ENCODE measurements at regions not wholly inside any gene's neighbourhood (a gene's known extent, or its start where the extent isn't known, plus 50 kb on each side); places are given as distances from the start of the nearest gene placed in this dataset.

- Histone ChIP-seq H3K23me2 (ENCODE audit: insufficient read length, low read depth, low read length, poor library complexity, severe bottlenecking) (no peaks in the 10 kb centered on the region), H3K4me2 (ENCODE audit: insufficient read depth, insufficient read length, low read length) (no peak overlapping the region), H3K27me3 (ENCODE audit: insufficient read depth, low read length) (no peaks in the 10 kb centered on the region), H2BK12ac (ENCODE audit: insufficient read length, low read depth, low read length) (no peak overlapping the region), H2AFZ (ENCODE audit: low read length) (no peak overlapping the region), H3K79me1 (ENCODE audit: insufficient read depth, low read depth, low read length, poor library complexity, severe bottlenecking) (no peaks in the 10 kb centered on the region), H4K5ac (ENCODE audit: insufficient read length, low read depth, low read length) (no peak overlapping the region), H2BK5ac (ENCODE audit: insufficient read length, low read length) (no peak overlapping the region), H3K4me1 (ENCODE audit: insufficient read depth, low read length) (no peaks in the 10 kb centered on the region; the same call in 1 of the 2 replicates), H3T11ph (ENCODE audit: low read length) (no peak overlapping the region), H2BK120ac (ENCODE audit: low read depth, low read length, poor library complexity, severe bottlenecking) (no peak overlapping the region), H3K14ac (ENCODE audit: insufficient read depth, low read length) (no peak overlapping the region), H3K9me3 (ENCODE audit: control insufficient read depth, low read depth, low read length) (no peaks in the 10 kb centered on the region), H3K27ac (ENCODE audit: insufficient read length, low read depth, low read length) (no peak overlapping the region), H4K8ac (replicated peaks; ENCODE audit: insufficient read length, low read depth, low read length) (no peak overlapping the region), H3K9ac (ENCODE audit: extremely low read depth, insufficient read length, low read length) (no peak overlapping the region), H3K4ac (ENCODE audit: low read depth, low read length) (no peak overlapping the region), H4K20me1 (ENCODE audit: control insufficient read depth, insufficient read depth, insufficient read length) (no peaks in the 10 kb centered on the region), H2AK5ac (ENCODE audit: insufficient read length, low read length) (no peak overlapping the region), H2BK20ac (ENCODE audit: low read depth, low read length, poor library complexity, severe bottlenecking) (no peak overlapping the region), H3K23ac (ENCODE audit: insufficient read length, low read depth, low read length) (no peak overlapping the region), H3K56ac (ENCODE audit: insufficient read length, low read depth, low read length) (no peak overlapping the region), H3K18ac (ENCODE audit: insufficient read length, low read depth, low read length) (no peak overlapping the region), H2BK15ac (ENCODE audit: low read depth, low read length) (no peak overlapping the region), H3K79me2 (ENCODE audit: insufficient read depth, low read length) (no peaks in the 10 kb centered on the region), H4K91ac (ENCODE audit: insufficient read length, low read depth, low read length) (no peak overlapping the region)
- peaks cover 22% of the 10 kb centered on the region for H3K27me3 Mint-ChIP-seq (ENCODE audit: low read depth)
- H3K4me3 Mint-ChIP-seq, result no peak overlapping the region
- H3K4me1 Mint-ChIP-seq, result peaks cover 5 to 10% of the 10 kb centered on the region in 2 experiments; a peak in 2 of 4 replicates
- no peaks in the 10 kb centered on the region for H3K9me3 Mint-ChIP-seq
- H3K36me3 Mint-ChIP-seq (ENCODE audit: insufficient read depth in 1 of 3, low read depth in 3 of 3), result no peaks in the 10 kb centered on the region
- TF ChIP-seq CTCF (conservative IDR thresholded peaks at IDR 0.05), result no peak
- no peak for DNase-seq
- WGBS (ENCODE audit: extremely low coverage, insufficient read length, low lambda C conversion rate), result no CpG with 5 or more reads among the region's 6 CpGs
- no peak overlapping the region for H3K27ac Mint-ChIP-seq
Observed at GRCh38 chr18:22103647-22104031, 65.8 kb upstream of the GATA6 start.

All from H9 (cell line).